ENCODE measurements at regions not wholly inside any gene's neighbourhood (a gene's known extent, or its start where the extent isn't known, plus 50 kb on each side); places are given as distances from the start of the nearest gene placed in this dataset.

GRCh38 chr17:77542551-77543490 is 402.1 kb downstream of the SEC14L1 start (continued):
- TF ChIP-seq ZMAT4 (CRISPR knock-in tag; IDR thresholded peaks at IDR 0.05) = no peak
- no peak for TF ChIP-seq NFATC4 (CRISPR knock-in tag; IDR thresholded peaks at IDR 0.05)
- no peak for TF ChIP-seq JUN (CRISPR knock-in tag; IDR thresholded peaks at IDR 0.05)
- TF ChIP-seq ZBTB21 (CRISPR knock-in tag; IDR thresholded peaks at IDR 0.05; ENCODE audit: borderline replicate concordance) = 0 out of 2 replicates have a peak, but pooled peaks have one; percentile 65
- no peak for TF ChIP-seq ZNF219 (CRISPR knock-in tag; IDR thresholded peaks at IDR 0.05; ENCODE audit: borderline replicate concordance)
- no peak for TF ChIP-seq MYBL2 (CRISPR knock-in tag; IDR thresholded peaks at IDR 0.05)
- TF ChIP-seq ATF2 (CRISPR knock-in tag; IDR thresholded peaks at IDR 0.05; ENCODE audit: borderline replicate concordance, low read depth) = no peak

- DNase-seq (ENCODE audit: low spot score) (no peak), ATAC-seq (no peak)
- Mint-ChIP-seq H3K27ac (no peak overlapping the region), H3K9me3 (peaks cover 7% of the 10 kb centered on the region), H3K36me3 (peaks cover 4% of the 10 kb centered on the region), H3K27me3 (ENCODE audit: low read depth) (peaks cover 20% of the 10 kb centered on the region), H3K4me1 (peaks cover 58% of the 10 kb centered on the region), H3K4me3 (no peak overlapping the region)
- TF ChIP-seq ARID4B (CRISPR knock-in tag; IDR thresholded peaks at IDR 0.05; ENCODE audit: borderline replicate concordance) (no peak), OVOL2 (CRISPR knock-in tag; IDR thresholded peaks at IDR 0.05; ENCODE audit: borderline replicate concordance) (no peak), NR1H2 (CRISPR knock-in tag; IDR thresholded peaks at IDR 0.05) (no peak), TCF7 (CRISPR knock-in tag; IDR thresholded peaks at IDR 0.05; ENCODE audit: low read depth) (no peak), NFATC4 (CRISPR knock-in tag; IDR thresholded peaks at IDR 0.05) (no peak), ZNF416 (CRISPR knock-in tag; IDR thresholded peaks at IDR 0.05) (no peak)
- ChIA-PET CTCF (interaction anchor here (1.9 to 2.6 kb wide), 2 partner anchors 54 to 229 kb away, joined by 7 to 9 read pairs; no protein-coding TSS in a partner anchor), POLR2A (no interaction called here)
Measured at GRCh38 chr17:77543801-77544200, 403.0 kb downstream of the SEC14L1 start.

- Mint-ChIP-seq H3K4me1 (peaks cover 59% of the 10 kb centered on the region), H3K27me3 (ENCODE audit: low read depth) (peaks cover 20% of the 10 kb centered on the region), H3K27ac (no peak overlapping the region), H3K9me3 (peaks cover 7% of the 10 kb centered on the region), H3K4me3 (no peak overlapping the region), H3K36me3 (peaks cover 4% of the 10 kb centered on the region)
- CTCF ChIA-PET = interaction anchor here (2.6 kb wide), 1 partner anchor 228 kb away, joined by 9 read pairs; no protein-coding TSS in a partner anchor
- POLR2A ChIA-PET = no interaction called here
- ATAC-seq (no peak), DNase-seq (ENCODE audit: low spot score) (no peak)
- TF ChIP-seq PRDM15 (CRISPR knock-in tag; IDR thresholded peaks at IDR 0.05) = no peak
- TF ChIP-seq HMGXB4 (CRISPR knock-in tag; IDR thresholded peaks at IDR 0.05) = no peak
- no peak for TF ChIP-seq ZBTB43 (CRISPR knock-in tag; IDR thresholded peaks at IDR 0.05)
- no peak for TF ChIP-seq ZNF671 (CRISPR knock-in tag; IDR thresholded peaks at IDR 0.05)
Measured at GRCh38 chr17:77544347-77545110, 403.8 kb downstream of the SEC14L1 start.

All from WTC11 (cell line).